IMR-90 (cell line): ENCODE measurements at regions not wholly inside any gene's neighbourhood (a gene's known extent, or its start where the extent isn't known, plus 50 kb on each side); places are given as distances from the start of the nearest gene placed in this dataset.

Source experiments
- ATAC-seq: fragments of 200-7000 bp; cut with Tn5 transposase; 2 replicates; pipeline ENCODE4 v1.9.1; 2020; ENCODE audit warnings: low read depth, mild to moderate bottlenecking, moderate library complexity
- BruUV-seq: library from RNA; stranded (reverse); fragments of 400-500 nt; replicated peaks from 2 replicates; lab custom pipeline; 2021; lab: Mats Ljungman, UMichigan
- CTCF ChIA-PET: fragments of 300-600 bp; formaldehyde crosslinking; extraction: SDS; loops from one replicate; lab custom pipeline; 2021; ENCODE audit warnings: antibody characterized with exemption; lab: Yijun Ruan, JAX
- POLR2A ChIA-PET: fragments of 300-600 bp; sonication (Branson Sonifier 250); formaldehyde crosslinking; loops from one replicate; lab custom pipeline; 2022; ENCODE audit warnings: antibody characterized with exemption; ENCODE audit not compliant: unreplicated experiment; lab: Charles Lee
- DNase-seq: peaks from one replicate; pipeline ENCODE4 v3.0.0; 2013
- H2AFZ ChIP-seq: replicated peaks from 2 replicates; pipeline ENCODE3; 2013; ENCODE audit warnings: low read length, mild to moderate bottlenecking; ENCODE audit not compliant: poor library complexity
- H2AK5ac ChIP-seq: 2 replicates; pipeline ENCODE4 v1.6.1; 2013; ENCODE audit warnings: low read depth, low read length, inconsistent platforms
- H2AK9ac ChIP-seq: replicated peaks from 2 replicates; pipeline ENCODE3; 2013; ENCODE audit warnings: mild to moderate bottlenecking, low read depth, low read length, moderate library complexity; ENCODE audit not compliant: poor library complexity
- H2BK120ac ChIP-seq: 2 replicates; pipeline ENCODE4 v1.6.1; 2013; ENCODE audit warnings: low read depth, low read length, inconsistent platforms
- H2BK15ac ChIP-seq: 3 replicates; pipeline ENCODE4 v1.6.1; 2013; ENCODE audit warnings: low read depth, low read length, inconsistent platforms
- H2BK20ac ChIP-seq: 2 replicates; pipeline ENCODE4 v1.6.1; 2013; ENCODE audit warnings: low read depth, mild to moderate bottlenecking, inconsistent platforms, low read length, moderate library complexity
- H2BK5ac ChIP-seq: 2 replicates; pipeline ENCODE4 v1.6.1; 2013; ENCODE audit warnings: mild to moderate bottlenecking, low read depth, low read length, inconsistent platforms; ENCODE audit not compliant: poor library complexity, severe bottlenecking
- H3K14ac ChIP-seq: replicated peaks from 2 replicates; pipeline ENCODE4 v1.6.1; 2013; ENCODE audit warnings: low read depth, low read length, inconsistent platforms
- H3K18ac ChIP-seq: 2 replicates; pipeline ENCODE4 v1.6.1; 2013; ENCODE audit warnings: low read depth, low read length, control low read depth
- H3K23ac ChIP-seq: 2 replicates; pipeline ENCODE4 v1.6.1; 2013; ENCODE audit warnings: low read depth, low read length, inconsistent platforms
- H3K27ac ChIP-seq: 2 replicates; pipeline ENCODE4 v1.5.1; 2013; ENCODE audit warnings: mild to moderate bottlenecking, control low read depth, low read length; ENCODE audit not compliant: insufficient read depth
- H3K27me3 ChIP-seq: 2 replicates; pipeline ENCODE4 v1.6.1; 2013; ENCODE audit warnings: low read length; ENCODE audit not compliant: control insufficient read depth, insufficient read depth
- H3K36me3 ChIP-seq: 2 replicates; pipeline ENCODE4 v1.6.1; 2013; ENCODE audit warnings: low read length, mixed read lengths; ENCODE audit not compliant: control insufficient read depth, insufficient read depth
- H3K4ac ChIP-seq: 2 replicates; pipeline ENCODE4 v1.6.1; 2013; ENCODE audit warnings: low read depth, low read length, inconsistent platforms
- H3K4me1 ChIP-seq: 2 replicates; pipeline ENCODE4 v1.6.1; 2013; ENCODE audit warnings: low read length, mixed read lengths; ENCODE audit not compliant: control insufficient read depth, insufficient read depth
- H3K4me2 ChIP-seq: 2 replicates; pipeline ENCODE4 v1.6.1; 2013; ENCODE audit warnings: low read depth, mild to moderate bottlenecking, control low read depth, low read length, moderate library complexity
- H3K4me3 ChIP-seq: 2 replicates; pipeline ENCODE4 v1.5.1; 2013; ENCODE audit warnings: low read depth, mild to moderate bottlenecking, control low read depth, low read length, moderate library complexity; ENCODE audit not compliant: insufficient read depth
- H3K56ac ChIP-seq: 2 replicates; pipeline ENCODE4 v1.6.1; 2013; ENCODE audit warnings: low read length, inconsistent platforms; ENCODE audit not compliant: insufficient read depth; ENCODE audit errors: extremely low read depth
- H3K79me1 ChIP-seq, 2 experiments: 2 replicates each; pipeline ENCODE4 v1.6.1; 2013; ENCODE audit warnings: low read length in 2 of 2, inconsistent platforms in 1 of 2, low read depth in 1 of 2
- H3K9ac ChIP-seq: 2 replicates; pipeline ENCODE4 v1.6.1; 2013; ENCODE audit warnings: low read depth, low read length, control low read depth
- H3K9me1 ChIP-seq: 2 replicates; pipeline ENCODE4 v1.6.1; 2013; ENCODE audit warnings: low read length, inconsistent platforms; ENCODE audit not compliant: insufficient read depth
- H3K9me3 ChIP-seq: 2 replicates; pipeline ENCODE4 v1.6.1; 2013; ENCODE audit warnings: low read length; ENCODE audit not compliant: control insufficient read depth, insufficient read depth
- H4K20me1 ChIP-seq: 2 replicates; pipeline ENCODE4 v1.6.1; 2013; ENCODE audit warnings: low read length, inconsistent platforms; ENCODE audit not compliant: insufficient read depth
- H4K5ac ChIP-seq: 2 replicates; pipeline ENCODE4 v1.6.1; 2013; ENCODE audit warnings: mild to moderate bottlenecking, low read depth, low read length, control low read depth
- H4K8ac ChIP-seq, 2 experiments: 2 replicates each; pipeline ENCODE4 v1.6.1; 2013; ENCODE audit warnings: low read depth in 2 of 2, low read length in 2 of 2, control low read depth in 1 of 2, inconsistent platforms in 1 of 2
- H4K91ac ChIP-seq: 2 replicates; pipeline ENCODE4 v1.6.1; 2013; ENCODE audit warnings: low read depth, low read length, inconsistent platforms; ENCODE audit not compliant: insufficient read depth
- BHLHE40 ChIP-seq: fragments of 150-350 bp; IDR thresholded peaks from 2 replicates; pipeline ENCODE4 v1.6.1; 2016; ENCODE audit warnings: mild to moderate bottlenecking, low read depth, low read length
- CEBPB ChIP-seq: IDR thresholded peaks from 2 replicates; pipeline ENCODE4 v1.6.1; 2012; ENCODE audit warnings: low read depth, low read length, improper control_type of control experiment
- CHD1 ChIP-seq: IDR thresholded peaks from 2 replicates; pipeline ENCODE4 v1.6.1; 2012; ENCODE audit warnings: low read depth, low read length, improper control_type of control experiment
- FOS ChIP-seq: fragments of 150-350 bp; IDR thresholded peaks from 2 replicates; pipeline ENCODE4 v1.6.1; 2016; ENCODE audit warnings: low read depth, low read length
- MAFK ChIP-seq: IDR thresholded peaks from 2 replicates; pipeline ENCODE4 v1.6.1; 2012; ENCODE audit warnings: low read depth, low read length, improper control_type of control experiment
- MAZ ChIP-seq: IDR thresholded peaks from 2 replicates; pipeline ENCODE4 v1.6.1; 2012; ENCODE audit warnings: low read depth, mild to moderate bottlenecking, low read length, improper control_type of control experiment, moderate library complexity, borderline replicate concordance
- MXI1 ChIP-seq: IDR thresholded peaks from 2 replicates; pipeline ENCODE4 v1.6.1; 2012; ENCODE audit warnings: low read depth, mild to moderate bottlenecking, low read length, moderate library complexity, borderline replicate concordance
- NFE2L2 ChIP-seq: fragments of 150-350 bp; IDR thresholded peaks from 2 replicates; pipeline ENCODE4 v1.6.1; 2016; ENCODE audit warnings: low read depth, mild to moderate bottlenecking, low read length
- POLR2A ChIP-seq: IDR thresholded peaks from 2 replicates; pipeline ENCODE4 v1.6.1; 2012; ENCODE audit warnings: mild to moderate bottlenecking, low read depth, low read length
- RAD21 ChIP-seq: IDR thresholded peaks from 2 replicates; pipeline ENCODE4 v1.6.1; 2012; ENCODE audit warnings: low read length, improper control_type of control experiment
- RCOR1 ChIP-seq: IDR thresholded peaks from 2 replicates; pipeline ENCODE4 v1.6.1; 2012; ENCODE audit warnings: mild to moderate bottlenecking, low read length, improper control_type of control experiment; ENCODE audit not compliant: insufficient replicate concordance
- RFX5 ChIP-seq: IDR thresholded peaks from 2 replicates; pipeline ENCODE4 v1.8.0; 2012; ENCODE audit warnings: low read depth, mild to moderate bottlenecking, low read length, moderate library complexity
- SMC3 ChIP-seq: fragments of 150-350 bp; IDR thresholded peaks from 2 replicates; pipeline ENCODE4 v1.6.1; 2016; ENCODE audit warnings: low read depth, mild to moderate bottlenecking, antibody characterized with exemption, low read length, moderate library complexity
- WGBS, 2 experiments: methylation state at CpG; one replicate each; pipeline versions ENCODE4 v1.1.5 to v1.1.7; 2013; ENCODE audit warnings: missing lambda C conversion rate in 2 of 2; ENCODE audit not compliant: insufficient read length in 1 of 2; ENCODE audit errors: extremely low coverage in 2 of 2; 5-methylcytosine and 5-hydroxymethylcytosine counted together
- dilution Hi-C: fragments of 300-500 bp; cut with HindIII; formaldehyde crosslinking; loops from one replicate; pipeline ENCODE4 v1.14.3; 2018; ENCODE audit warnings: low sequenced_read_pairs; ENCODE audit not compliant: unreplicated experiment
- in situ Hi-C: fragments of 300-500 bp; cut with MboI; formaldehyde crosslinking; loops from 3 replicates; pipeline ENCODE4 v1.14.3; 2019; ENCODE audit warnings: low sequenced_read_pairs, inconsistent platforms, mixed read lengths
- intact Hi-C: fragments of 100-400 bp; cut with micrococcal nuclease; formaldehyde crosslinking; loops from 2 replicates; pipeline ENCODE4 v1.10.0; 2022
- TF ChIP-seq, protein P1 (sequence below): fragments of 150-350 bp; IDR thresholded peaks from 2 replicates; pipeline ENCODE4 v1.6.1; 2017; ENCODE audit warnings: mild to moderate bottlenecking, antibody characterized with exemption, low read length, low read depth
- TF ChIP-seq, protein P2 (sequence below): conservative IDR thresholded peaks from 2 replicates; pipeline ENCODE4 v1.5.1; 2012; ENCODE audit warnings: mild to moderate bottlenecking, low read depth, low read length, improper control_type of control experiment
- TF ChIP-seq, protein P3 (sequence below): fragments of 150-350 bp; IDR thresholded peaks from 2 replicates; pipeline ENCODE4 v1.6.1; 2016; ENCODE audit warnings: low read depth, mild to moderate bottlenecking, low read length, moderate library complexity, borderline replicate concordance

DNA sequence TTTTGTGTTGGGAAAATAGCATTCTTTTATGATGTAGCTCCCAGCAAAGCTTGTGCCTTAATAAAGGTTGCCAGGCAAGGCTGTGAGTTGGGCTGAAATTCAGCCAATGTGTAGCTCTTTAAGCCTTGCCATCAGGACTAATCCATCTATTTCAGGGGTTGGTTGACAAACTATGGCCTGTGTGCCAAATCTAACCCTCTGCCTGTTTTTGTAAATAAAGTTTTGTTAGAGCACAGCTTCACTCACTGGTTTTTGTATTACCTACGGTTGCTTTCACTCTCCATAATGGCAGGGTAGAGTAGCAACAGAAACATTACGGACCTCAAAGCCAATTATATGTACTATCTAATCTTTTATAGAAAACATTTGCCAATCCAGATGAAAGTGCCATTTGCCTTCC lies 638.1 kb upstream of the POT1 start:
- Histone ChIP-seq H4K8ac (no peak overlapping the region), H3K14ac (no peak overlapping the region), H4K20me1 (no peaks in the 10 kb centered on the region), H3K4me2 (no peak overlapping the region), H2BK120ac (no peak overlapping the region), H2BK20ac (no peak overlapping the region), H3K9me1 (no peaks in the 10 kb centered on the region), H2BK15ac (no peak overlapping the region), H2BK5ac (no peak overlapping the region), H3K36me3 (no peaks in the 10 kb centered on the region), H3K23ac (no peak overlapping the region), H4K91ac (no peak overlapping the region), H3K56ac (no peak overlapping the region), H3K4me1 (no peaks in the 10 kb centered on the region), H3K18ac (no peak overlapping the region), H2AK9ac (no peak overlapping the region), H3K4ac (no peak overlapping the region), H3K79me1 (no peaks in the 10 kb centered on the region), H4K5ac (no peak overlapping the region), H3K27me3 (no peaks in the 10 kb centered on the region), H3K9me3 (peaks cover 10% of the 10 kb centered on the region), H3K27ac (no peak overlapping the region), H2AFZ (no peak overlapping the region), H3K4me3 (no peak overlapping the region), H2AK5ac (no peak overlapping the region), H3K9ac (no peak overlapping the region)
- dilution Hi-C loops (no loop called here), in situ Hi-C loops (no loop called here), intact Hi-C loops (no loop called here)
- DNase-seq (no peak), ATAC-seq (no peak)
- no TSS peak for BruUV-seq
- CTCF ChIA-PET: no interaction called here
- TF ChIP-seq CEBPB (no peak), MAZ (no peak), POLR2A (no peak), BHLHE40 (no peak), CHD1 (no peak), SMC3 (no peak), RFX5 (no peak), FOS (no peak), MAFK (no peak), RAD21 (no peak), MXI1 (no peak), NFE2L2 (no peak), RCOR1 (no peak)
- TF ChIP-seq, protein P1, sequence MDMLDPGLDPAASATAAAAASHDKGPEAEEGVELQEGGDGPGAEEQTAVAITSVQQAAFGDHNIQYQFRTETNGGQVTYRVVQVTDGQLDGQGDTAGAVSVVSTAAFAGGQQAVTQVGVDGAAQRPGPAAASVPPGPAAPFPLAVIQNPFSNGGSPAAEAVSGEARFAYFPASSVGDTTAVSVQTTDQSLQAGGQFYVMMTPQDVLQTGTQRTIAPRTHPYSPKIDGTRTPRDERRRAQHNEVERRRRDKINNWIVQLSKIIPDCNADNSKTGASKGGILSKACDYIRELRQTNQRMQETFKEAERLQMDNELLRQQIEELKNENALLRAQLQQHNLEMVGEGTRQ: no peak
- TF ChIP-seq, protein P2, sequence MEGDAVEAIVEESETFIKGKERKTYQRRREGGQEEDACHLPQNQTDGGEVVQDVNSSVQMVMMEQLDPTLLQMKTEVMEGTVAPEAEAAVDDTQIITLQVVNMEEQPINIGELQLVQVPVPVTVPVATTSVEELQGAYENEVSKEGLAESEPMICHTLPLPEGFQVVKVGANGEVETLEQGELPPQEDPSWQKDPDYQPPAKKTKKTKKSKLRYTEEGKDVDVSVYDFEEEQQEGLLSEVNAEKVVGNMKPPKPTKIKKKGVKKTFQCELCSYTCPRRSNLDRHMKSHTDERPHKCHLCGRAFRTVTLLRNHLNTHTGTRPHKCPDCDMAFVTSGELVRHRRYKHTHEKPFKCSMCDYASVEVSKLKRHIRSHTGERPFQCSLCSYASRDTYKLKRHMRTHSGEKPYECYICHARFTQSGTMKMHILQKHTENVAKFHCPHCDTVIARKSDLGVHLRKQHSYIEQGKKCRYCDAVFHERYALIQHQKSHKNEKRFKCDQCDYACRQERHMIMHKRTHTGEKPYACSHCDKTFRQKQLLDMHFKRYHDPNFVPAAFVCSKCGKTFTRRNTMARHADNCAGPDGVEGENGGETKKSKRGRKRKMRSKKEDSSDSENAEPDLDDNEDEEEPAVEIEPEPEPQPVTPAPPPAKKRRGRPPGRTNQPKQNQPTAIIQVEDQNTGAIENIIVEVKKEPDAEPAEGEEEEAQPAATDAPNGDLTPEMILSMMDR: no peak
- TF ChIP-seq, protein P3, sequence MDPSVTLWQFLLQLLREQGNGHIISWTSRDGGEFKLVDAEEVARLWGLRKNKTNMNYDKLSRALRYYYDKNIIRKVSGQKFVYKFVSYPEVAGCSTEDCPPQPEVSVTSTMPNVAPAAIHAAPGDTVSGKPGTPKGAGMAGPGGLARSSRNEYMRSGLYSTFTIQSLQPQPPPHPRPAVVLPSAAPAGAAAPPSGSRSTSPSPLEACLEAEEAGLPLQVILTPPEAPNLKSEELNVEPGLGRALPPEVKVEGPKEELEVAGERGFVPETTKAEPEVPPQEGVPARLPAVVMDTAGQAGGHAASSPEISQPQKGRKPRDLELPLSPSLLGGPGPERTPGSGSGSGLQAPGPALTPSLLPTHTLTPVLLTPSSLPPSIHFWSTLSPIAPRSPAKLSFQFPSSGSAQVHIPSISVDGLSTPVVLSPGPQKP: no peak
- WGBS, 2 experiments: no CpG with 5 or more reads among the region's 2 CpGs
- POLR2A ChIA-PET: no interaction called here
